ENCODE measurements at regions not wholly inside any gene's neighbourhood (a gene's known extent, or its start where the extent isn't known, plus 50 kb on each side); places are given as distances from the start of the nearest gene placed in this dataset.

GRCh38 chr15:39084674-39085530 lies 496.0 kb upstream of the THBS1 start:
- Histone ChIP-seq H3K9me3 (ENCODE audit: control insufficient read depth in 2 of 2, low read length in 2 of 2) (no peaks in the 10 kb centered on the region), H3K4me1 (ENCODE audit: control insufficient read depth, insufficient read depth, low read length, poor library complexity, severe bottlenecking) (no peaks in the 10 kb centered on the region), H3K4me3 (ENCODE audit: low read depth, low read length) (no peak overlapping the region), H3K27me3 (ENCODE audit: control insufficient read depth, insufficient read depth, low read length) (no peaks in the 10 kb centered on the region), H3K36me3 (ENCODE audit: control insufficient read depth, insufficient read depth, low read length) (no peaks in the 10 kb centered on the region), H3K27ac (ENCODE audit: insufficient read depth, low read length, poor library complexity, severe bottlenecking) (no peak overlapping the region)
- H3K27me3 Mint-ChIP-seq = peaks cover 16% of the 10 kb centered on the region
- ATAC-seq (ENCODE audit: low read depth in 2 of 2) (no peak), DNase-seq (peak in 1 of 3 donors; percentile 2)
- H3K36me3 Mint-ChIP-seq = no peaks in the 10 kb centered on the region
- no peaks in the 10 kb centered on the region for H3K4me1 Mint-ChIP-seq
- no peak overlapping the region for H3K27ac Mint-ChIP-seq
- no peak overlapping the region for H3K4me3 Mint-ChIP-seq
- H3K9me3 Mint-ChIP-seq = peaks cover 0 to 5% (median 0%) of the 10 kb centered on the region in 7 donors

DNA sequence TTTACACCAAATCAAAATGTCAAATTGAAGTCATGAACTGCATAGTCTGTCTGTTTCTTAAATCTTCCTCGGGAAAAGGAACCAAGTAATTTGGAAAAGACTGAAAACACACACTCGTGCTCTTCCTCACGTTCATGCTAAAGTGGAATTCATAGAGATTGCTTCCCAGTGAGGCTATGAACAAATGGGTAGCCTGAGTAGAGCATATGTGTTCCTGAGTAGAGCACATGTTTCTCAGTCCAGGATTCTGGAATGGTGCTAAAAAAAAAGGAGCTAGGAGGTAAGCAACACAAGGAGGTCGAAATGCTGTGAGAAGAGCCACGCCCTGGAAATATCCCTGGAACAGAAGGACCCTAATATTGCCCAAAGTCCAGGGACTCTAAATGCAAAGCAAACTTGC lies 494.2 kb upstream of the THBS1 start:
- H3K27ac Mint-ChIP-seq = no peak overlapping the region
- Histone ChIP-seq H3K36me3 (ENCODE audit: control insufficient read depth, insufficient read depth, low read length) (no peaks in the 10 kb centered on the region), H3K4me1 (ENCODE audit: control insufficient read depth, insufficient read depth, low read length, poor library complexity, severe bottlenecking) (no peaks in the 10 kb centered on the region), H3K9me3 (ENCODE audit: control insufficient read depth in 2 of 2, low read length in 2 of 2) (no peaks in the 10 kb centered on the region), H3K27ac (ENCODE audit: insufficient read depth, low read length, poor library complexity, severe bottlenecking) (no peak overlapping the region), H3K27me3 (ENCODE audit: control insufficient read depth, insufficient read depth, low read length) (no peaks in the 10 kb centered on the region), H3K4me3 (ENCODE audit: low read depth, low read length) (no peak overlapping the region)
- H3K4me1 Mint-ChIP-seq = no peaks in the 10 kb centered on the region
- no peak overlapping the region for H3K4me3 Mint-ChIP-seq
- H3K36me3 Mint-ChIP-seq = no peaks in the 10 kb centered on the region
- H3K27me3 Mint-ChIP-seq = peaks cover 20% of the 10 kb centered on the region
- ATAC-seq (ENCODE audit: low read depth in 2 of 2) = no peak
- no peak for DNase-seq
- peaks cover 0 to 3% (median 0%) of the 10 kb centered on the region in 7 donors for H3K9me3 Mint-ChIP-seq

DNA sequence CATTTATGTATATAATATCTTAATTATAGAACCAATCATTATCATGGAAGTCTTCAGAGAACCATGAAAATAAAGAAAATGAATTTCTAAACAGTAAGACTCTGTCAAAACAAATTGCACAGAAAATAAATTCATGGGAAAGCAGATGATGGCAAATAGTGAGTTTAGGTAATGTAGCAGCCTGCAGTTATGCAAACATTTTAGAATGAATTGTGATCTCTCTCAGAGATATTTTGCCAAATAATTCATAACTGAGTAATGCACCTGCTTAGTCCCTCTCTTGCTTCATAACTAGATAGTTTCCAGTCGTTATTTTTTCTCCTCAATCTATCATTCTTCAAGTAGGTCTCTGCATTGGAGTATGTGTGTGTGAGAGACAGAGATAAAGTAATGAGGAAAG lies 492.7 kb upstream of the THBS1 start:
- H3K4me1 Mint-ChIP-seq = no peaks in the 10 kb centered on the region
- H3K27me3 ChIP-seq (ENCODE audit: control insufficient read depth, insufficient read depth, low read length) = no peaks in the 10 kb centered on the region
- no peak overlapping the region for H3K4me3 Mint-ChIP-seq
- H3K4me1 ChIP-seq (ENCODE audit: control insufficient read depth, insufficient read depth, low read length, poor library complexity, severe bottlenecking) = no peaks in the 10 kb centered on the region
- no peak for ATAC-seq (ENCODE audit: low read depth in 2 of 2)
- no peak overlapping the region for H3K27ac ChIP-seq (ENCODE audit: insufficient read depth, low read length, poor library complexity, severe bottlenecking)
- H3K27me3 Mint-ChIP-seq = peaks cover 20% of the 10 kb centered on the region
- no peaks in the 10 kb centered on the region for H3K36me3 Mint-ChIP-seq
- peaks cover 0 to 3% (median 0%) of the 10 kb centered on the region in 7 donors for H3K9me3 Mint-ChIP-seq
- no peaks in the 10 kb centered on the region for H3K36me3 ChIP-seq (ENCODE audit: control insufficient read depth, insufficient read depth, low read length)
- H3K4me3 ChIP-seq (ENCODE audit: low read depth, low read length) = no peak overlapping the region
- no peak overlapping the region for H3K27ac Mint-ChIP-seq
- no peaks in the 10 kb centered on the region for H3K9me3 ChIP-seq (ENCODE audit: control insufficient read depth in 2 of 2, low read length in 2 of 2)
- no peak for DNase-seq

GRCh38 chr15:39092354-39092753 lies 488.5 kb upstream of the THBS1 start:
- ATAC-seq (ENCODE audit: low read depth in 2 of 2) = no peak
- Mint-ChIP-seq H3K27me3 (peaks cover 4% of the 10 kb centered on the region), H3K4me3 (no peak overlapping the region), H3K9me3 (no peaks in the 10 kb centered on the region), H3K27ac (no peak overlapping the region), H3K36me3 (no peaks in the 10 kb centered on the region), H3K4me1 (no peaks in the 10 kb centered on the region)
- Histone ChIP-seq H3K9me3 (ENCODE audit: control insufficient read depth in 2 of 2, low read length in 2 of 2) (no peaks in the 10 kb centered on the region), H3K27me3 (ENCODE audit: control insufficient read depth, insufficient read depth, low read length) (no peaks in the 10 kb centered on the region), H3K27ac (ENCODE audit: insufficient read depth, low read length, poor library complexity, severe bottlenecking) (no peak overlapping the region), H3K36me3 (ENCODE audit: control insufficient read depth, insufficient read depth, low read length) (no peaks in the 10 kb centered on the region), H3K4me1 (ENCODE audit: control insufficient read depth, insufficient read depth, low read length, poor library complexity, severe bottlenecking) (no peaks in the 10 kb centered on the region), H3K4me3 (ENCODE audit: low read depth, low read length) (no peak overlapping the region)
- no peak for DNase-seq

DNA sequence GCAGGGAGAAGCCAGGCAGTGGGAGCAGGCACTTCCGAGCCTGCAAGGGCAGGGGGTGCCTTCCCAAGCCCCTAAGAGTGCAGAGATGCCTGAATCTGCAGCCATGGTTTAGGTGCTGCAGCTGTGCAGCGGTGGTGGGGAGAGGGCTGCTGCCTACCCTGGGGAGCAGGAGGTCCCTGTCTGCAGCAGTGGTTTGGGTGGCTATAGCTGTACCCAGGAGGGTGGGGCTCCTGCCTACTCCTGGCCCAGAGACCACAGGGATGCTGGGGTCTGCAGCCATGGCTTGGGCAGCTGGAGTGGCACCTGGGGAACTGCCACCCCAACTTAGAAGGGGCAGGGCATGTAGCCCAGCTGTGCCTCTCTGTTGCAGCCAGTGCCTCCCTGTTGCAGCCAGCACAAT lies 488.1 kb upstream of the THBS1 start:
- Histone ChIP-seq H3K4me3 (ENCODE audit: low read depth, low read length) (no peak overlapping the region), H3K4me1 (ENCODE audit: control insufficient read depth, insufficient read depth, low read length, poor library complexity, severe bottlenecking) (no peaks in the 10 kb centered on the region), H3K36me3 (ENCODE audit: control insufficient read depth, insufficient read depth, low read length) (no peaks in the 10 kb centered on the region), H3K27me3 (ENCODE audit: control insufficient read depth, insufficient read depth, low read length) (no peaks in the 10 kb centered on the region), H3K9me3 (ENCODE audit: control insufficient read depth in 2 of 2, low read length in 2 of 2) (no peaks in the 10 kb centered on the region), H3K27ac (ENCODE audit: insufficient read depth, low read length, poor library complexity, severe bottlenecking) (no peak overlapping the region)
- Mint-ChIP-seq H3K27me3 (peaks cover 4% of the 10 kb centered on the region), H3K9me3 (peaks cover 0 to under 1% (median 0%) of the 10 kb centered on the region in 7 donors), H3K36me3 (no peaks in the 10 kb centered on the region), H3K27ac (no peak overlapping the region), H3K4me1 (no peaks in the 10 kb centered on the region), H3K4me3 (no peak overlapping the region)
- DNase-seq (no peak), ATAC-seq (ENCODE audit: low read depth in 2 of 2) (no peak)

- no peak for ATAC-seq (ENCODE audit: low read depth in 2 of 2)
- DNase-seq = no peak
- Mint-ChIP-seq H3K27ac (no peak overlapping the region), H3K36me3 (no peaks in the 10 kb centered on the region), H3K4me1 (no peaks in the 10 kb centered on the region), H3K9me3 (peaks cover 0 to 4% (median 0%) of the 10 kb centered on the region in 7 donors), H3K27me3 (peaks cover 4% of the 10 kb centered on the region), H3K4me3 (no peak overlapping the region)
- Histone ChIP-seq H3K4me3 (ENCODE audit: low read depth, low read length) (no peak overlapping the region), H3K4me1 (ENCODE audit: control insufficient read depth, insufficient read depth, low read length, poor library complexity, severe bottlenecking) (no peaks in the 10 kb centered on the region), H3K27me3 (ENCODE audit: control insufficient read depth, insufficient read depth, low read length) (no peaks in the 10 kb centered on the region), H3K27ac (ENCODE audit: insufficient read depth, low read length, poor library complexity, severe bottlenecking) (no peak overlapping the region), H3K36me3 (ENCODE audit: control insufficient read depth, insufficient read depth, low read length) (no peaks in the 10 kb centered on the region), H3K9me3 (ENCODE audit: control insufficient read depth in 2 of 2, low read length in 2 of 2) (no peaks in the 10 kb centered on the region)
Measured at GRCh38 chr15:39094116-39094515, 486.8 kb upstream of the THBS1 start.

GRCh38 chr15:39095218-39095879 lies 485.5 kb upstream of the THBS1 start:
- H3K4me3 Mint-ChIP-seq = no peak overlapping the region
- H3K4me1 ChIP-seq (ENCODE audit: control insufficient read depth, insufficient read depth, low read length, poor library complexity, severe bottlenecking) = no peaks in the 10 kb centered on the region
- H3K27me3 ChIP-seq (ENCODE audit: control insufficient read depth, insufficient read depth, low read length) = no peaks in the 10 kb centered on the region
- H3K27ac ChIP-seq (ENCODE audit: insufficient read depth, low read length, poor library complexity, severe bottlenecking) = no peak overlapping the region
- H3K36me3 ChIP-seq (ENCODE audit: control insufficient read depth, insufficient read depth, low read length) = no peaks in the 10 kb centered on the region
- H3K27me3 Mint-ChIP-seq = peaks cover 2% of the 10 kb centered on the region
- ATAC-seq (ENCODE audit: low read depth in 2 of 2) (no peak), DNase-seq (no peak)
- H3K9me3 Mint-ChIP-seq = peaks cover 0 to 4% (median 0%) of the 10 kb centered on the region in 7 donors
- no peak overlapping the region for H3K27ac Mint-ChIP-seq
- H3K4me3 ChIP-seq (ENCODE audit: low read depth, low read length) = no peak overlapping the region
- no peaks in the 10 kb centered on the region for H3K9me3 ChIP-seq (ENCODE audit: control insufficient read depth in 2 of 2, low read length in 2 of 2)
- H3K4me1 Mint-ChIP-seq = no peaks in the 10 kb centered on the region
- H3K36me3 Mint-ChIP-seq = no peaks in the 10 kb centered on the region
